Body of pancreas (tissue), 4 donors: ENCODE measurements at regions not wholly inside any gene's neighbourhood (a gene's known extent, or its start where the extent isn't known, plus 50 kb on each side); places are given as distances from the start of the nearest gene placed in this dataset.

Source experiments
- CTCF ChIP-seq, 7 experiments: fragments of 450-650 bp in 4 of 7; fragments of 200-600 bp in 3 of 7; sonication (generic) in 3 of 7; IDR thresholded peaks; one replicate each; pipeline ENCODE4 v1.5.1; 2016 to 2019; ENCODE audit warnings: antibody characterized with exemption in 7 of 7
- POLR2A ChIP-seq, 3 donors: fragments of 450-650 bp; IDR thresholded peaks; one replicate each; pipeline ENCODE4 v1.6.1; 2016; ENCODE audit warnings: antibody characterized with exemption in 3 of 3, mild to moderate bottlenecking in 2 of 3

- TF ChIP-seq POLR2A (IDR thresholded peaks at IDR 0.05) (no peak), CTCF (IDR thresholded peaks at IDR 0.05) (no peak)
These were observed 506.7 kb downstream of the POM121L12 start for GRCh38 chr7:53542157-53542556.
